SJCRH30 (cell line): ENCODE measurements at regions not wholly inside any gene's neighbourhood (a gene's known extent, or its start where the extent isn't known, plus 50 kb on each side); places are given as distances from the start of the nearest gene placed in this dataset.
"Not testable (repeated sequence)": the region's sequence is repeated elsewhere in the genome, so short reads cannot be mapped to it uniquely, and the experiment has no call there.

ENCODE experiments used
- DNase-seq, 2 experiments: peaks; one replicate each; pipeline ENCODE4 v3.0.0-alpha.2; 2015 to 2020
- H3K27ac ChIP-seq: fragments of 250-450 bp; sonication (Bioruptor Pico); 2 replicates; pipeline ENCODE4 v1.5.1; 2020; ENCODE audit warnings: mild to moderate bottlenecking, moderate library complexity
- H3K27me3 ChIP-seq: fragments of 250-450 bp; sonication (Bioruptor Pico); 2 replicates; pipeline ENCODE4 v1.5.1; 2020; ENCODE audit warnings: mild to moderate bottlenecking, moderate library complexity
- H3K36me3 ChIP-seq: fragments of 250-450 bp; sonication (Bioruptor Pico); 2 replicates; pipeline ENCODE4 v1.5.1; 2020; ENCODE audit warnings: mild to moderate bottlenecking, moderate library complexity
- H3K4me1 ChIP-seq: fragments of 250-450 bp; sonication (Bioruptor Pico); 2 replicates; pipeline ENCODE4 v1.5.1; 2020; ENCODE audit warnings: mild to moderate bottlenecking, moderate library complexity
- H3K4me3 ChIP-seq: fragments of 250-450 bp; sonication (Bioruptor Pico); 2 replicates; pipeline ENCODE4 v1.5.1; 2020; ENCODE audit warnings: mild to moderate bottlenecking, moderate library complexity
- H3K9me3 ChIP-seq: fragments of 250-450 bp; sonication (Bioruptor Pico); replicated peaks from 2 replicates; pipeline ENCODE4 v1.5.1; 2020; ENCODE audit warnings: mild to moderate bottlenecking, moderate library complexity

DNA sequence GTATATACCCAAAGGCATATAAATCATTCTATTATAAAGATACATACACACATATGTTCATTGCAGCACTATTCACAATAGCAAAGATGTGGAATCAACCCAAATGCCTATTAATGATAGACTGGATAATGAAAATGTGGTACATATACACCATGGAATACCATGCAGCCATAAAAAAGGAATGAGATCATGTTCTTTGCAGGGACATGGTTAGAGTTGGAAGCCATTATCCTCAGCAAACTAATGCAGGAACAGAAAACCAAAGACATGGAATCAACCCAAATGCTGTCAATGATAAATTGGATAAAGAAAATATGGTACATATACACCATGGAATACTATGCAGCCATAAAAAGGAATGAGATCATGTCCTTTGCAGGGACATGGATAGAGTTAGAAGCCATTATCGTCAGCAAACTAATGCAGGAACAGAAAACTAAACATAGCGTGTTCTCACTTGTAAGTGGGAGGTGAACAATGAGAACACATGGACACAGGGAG, 166.4 kb downstream of the TPBG start:
- H3K36me3 ChIP-seq, H3K27me3 ChIP-seq, H3K4me3 ChIP-seq, H3K4me1 ChIP-seq, DNase-seq, H3K27ac ChIP-seq, H3K9me3 ChIP-seq: not testable (repeated sequence)

DNA sequence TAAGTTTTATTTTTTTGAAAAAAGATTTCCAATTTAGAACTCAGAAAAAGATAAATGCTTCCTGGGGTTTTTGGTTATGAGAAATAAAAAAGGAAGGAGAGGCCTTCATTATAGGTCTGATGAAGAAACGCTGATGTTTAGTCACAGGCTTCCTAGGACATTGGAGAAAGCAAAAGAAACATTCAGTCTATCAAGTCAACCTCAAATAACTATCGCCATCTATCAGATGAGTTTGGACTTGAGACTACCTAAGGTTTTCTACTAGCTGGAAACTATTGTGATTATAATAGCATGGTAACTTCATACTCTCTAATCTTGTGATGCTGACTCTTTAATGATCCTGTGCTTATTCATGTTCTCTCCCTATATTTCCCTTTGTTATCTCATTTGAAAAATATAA, 171.3 kb downstream of the TPBG start:
- Histone ChIP-seq H3K36me3 (no peaks in the 10 kb centered on the region), H3K27me3 (no peaks in the 10 kb centered on the region)
- no peak for DNase-seq

DNA sequence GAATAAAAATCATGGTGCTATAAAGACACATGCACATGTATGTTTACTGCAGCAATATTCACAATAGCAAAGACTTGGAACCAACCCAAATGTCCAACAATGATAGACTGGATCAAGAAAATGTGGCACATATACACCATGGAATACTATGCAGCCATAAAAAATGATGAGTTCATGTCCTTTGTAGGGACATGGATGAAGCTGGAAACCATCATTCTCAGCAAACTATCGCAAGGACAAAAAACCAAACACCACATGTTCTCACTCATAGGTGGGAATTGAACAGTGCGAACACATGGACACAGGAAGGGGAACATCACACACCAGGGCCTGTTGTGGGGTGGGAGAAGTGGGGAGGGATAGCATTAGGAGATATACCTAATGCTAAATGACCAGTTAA, 185.9 kb downstream of the TPBG start:
- not testable (repeated sequence) for DNase-seq, H3K9me3 ChIP-seq, H3K4me1 ChIP-seq, H3K36me3 ChIP-seq, H3K27ac ChIP-seq, H3K4me3 ChIP-seq, H3K27me3 ChIP-seq

More for the DNA sequence above, 171.3 kb downstream of the TPBG start:
- Histone ChIP-seq H3K4me3 (no peak overlapping the region), H3K9me3 (no peaks in the 10 kb centered on the region; the same call in 1 of the 2 replicates), H3K4me1 (no peaks in the 10 kb centered on the region), H3K27ac (no peak overlapping the region)

DNA sequence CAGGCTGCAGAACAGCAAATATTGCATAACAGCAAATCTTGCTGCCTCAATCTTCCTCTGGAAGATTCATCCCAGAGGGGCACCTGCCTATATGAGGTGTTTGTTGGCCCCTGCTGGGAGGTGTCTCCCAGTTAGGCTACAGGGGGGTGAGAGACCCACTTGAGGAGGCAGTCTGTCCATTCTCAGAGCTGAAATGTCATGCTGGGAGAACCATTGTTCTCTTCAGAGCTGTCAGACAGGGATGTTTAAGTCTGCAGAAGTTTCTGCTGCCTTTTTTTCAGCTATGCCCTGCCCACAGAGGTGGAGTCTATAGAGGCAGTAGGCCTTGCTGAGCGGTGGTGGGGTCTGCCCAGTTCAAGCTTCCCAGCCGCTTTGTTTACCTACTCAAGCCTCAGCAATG, 187.7 kb downstream of the TPBG start:
- not testable (repeated sequence) for DNase-seq, H3K4me1 ChIP-seq, H3K36me3 ChIP-seq, H3K4me3 ChIP-seq, H3K9me3 ChIP-seq, H3K27me3 ChIP-seq, H3K27ac ChIP-seq

DNA sequence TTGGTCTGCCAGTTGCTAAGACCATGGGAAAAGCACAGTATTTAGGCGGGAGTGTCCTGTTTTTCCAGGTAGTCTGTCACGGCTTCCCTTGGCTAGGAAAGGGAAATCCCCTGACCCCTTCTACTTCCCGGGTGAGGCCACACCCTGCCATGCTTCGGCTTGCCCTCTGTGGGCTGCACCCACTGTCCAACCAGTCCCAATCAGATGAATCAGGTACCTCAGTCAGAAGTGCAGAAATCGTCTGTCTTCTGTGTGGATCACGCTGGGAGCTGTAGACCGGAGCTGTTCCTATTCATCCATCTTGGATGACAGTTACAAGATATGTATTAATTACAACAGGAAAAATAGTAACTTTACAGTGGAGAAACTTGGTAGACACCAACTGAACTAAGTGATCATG, 188.2 kb downstream of the TPBG start:
- H3K4me3 ChIP-seq = no peak overlapping the region
- H3K36me3 ChIP-seq = no peaks in the 10 kb centered on the region
- H3K9me3 ChIP-seq = 0 out of 2 replicates have a peak, but pooled peaks cover 3% of the 10 kb centered on the region
- H3K4me1 ChIP-seq = peaks cover 2% of the 10 kb centered on the region; the same call in 1 of the 2 replicates
- no peak for DNase-seq
- no peaks in the 10 kb centered on the region for H3K27me3 ChIP-seq
- no peak overlapping the region for H3K27ac ChIP-seq

DNA sequence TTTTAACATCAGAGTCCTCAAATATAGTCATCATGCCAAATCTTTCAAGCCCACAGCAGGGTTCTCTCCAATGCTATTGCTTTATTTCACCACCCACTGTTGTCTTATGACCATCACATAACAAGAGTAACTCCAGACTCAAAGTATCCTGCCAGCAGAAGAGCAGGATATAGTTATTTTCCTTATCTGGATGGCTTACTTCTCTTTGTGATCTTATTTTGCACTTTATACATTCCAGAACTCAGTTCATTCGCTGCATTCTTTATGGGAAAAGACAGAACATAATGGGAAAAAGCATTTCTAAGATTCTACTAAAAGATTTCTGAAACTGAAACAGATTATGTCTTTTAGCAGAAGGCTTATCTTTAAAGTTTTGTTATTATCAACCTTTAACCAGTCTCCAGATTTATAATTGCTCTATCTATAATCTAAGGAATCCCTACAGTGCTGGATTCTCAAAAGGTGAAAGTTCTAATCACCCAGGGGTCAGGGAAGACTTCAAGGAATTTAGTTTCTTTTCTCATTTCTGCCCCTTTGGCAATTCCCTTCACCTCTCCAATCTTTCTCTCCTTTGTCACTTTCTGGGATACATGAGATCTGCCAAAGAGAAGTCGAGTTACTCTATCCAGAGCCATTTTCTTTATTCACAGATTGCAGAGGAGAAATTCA, 190.4 kb downstream of the TPBG start:
- H3K4me3 ChIP-seq = no peak overlapping the region
- no peak for DNase-seq
- no peak overlapping the region for H3K27ac ChIP-seq
- peaks cover 2% of the 10 kb centered on the region; the same call in 1 of the 2 replicates for H3K4me1 ChIP-seq
- no peaks in the 10 kb centered on the region for H3K36me3 ChIP-seq
- H3K27me3 ChIP-seq = no peaks in the 10 kb centered on the region
- 0 out of 2 replicates have a peak, but pooled peaks cover 3% of the 10 kb centered on the region for H3K9me3 ChIP-seq

DNA sequence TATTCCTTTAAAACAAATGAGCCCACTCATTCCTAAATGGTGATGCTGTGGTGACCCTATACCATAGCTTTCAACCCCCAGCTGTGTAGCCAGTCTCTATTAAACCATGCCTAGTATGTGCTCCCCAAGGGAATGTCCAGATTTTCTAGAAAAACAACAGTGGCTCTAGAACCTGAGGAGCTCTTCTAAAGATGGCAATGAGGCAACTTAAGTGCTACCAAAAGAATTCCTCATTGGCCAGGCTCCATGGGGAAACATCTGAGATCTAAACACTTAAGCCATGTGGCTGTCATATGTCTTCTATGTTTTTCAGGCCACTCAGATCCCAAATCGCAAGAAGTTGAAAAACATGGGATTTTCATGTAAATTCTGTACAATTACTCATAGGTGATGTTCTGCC, 191.0 kb downstream of the TPBG start:
- no peaks in the 10 kb centered on the region for H3K36me3 ChIP-seq
- H3K4me3 ChIP-seq = no peak overlapping the region
- peaks cover 2% of the 10 kb centered on the region; the same call in 1 of the 2 replicates for H3K4me1 ChIP-seq
- H3K27ac ChIP-seq = no peak overlapping the region
- H3K27me3 ChIP-seq = no peaks in the 10 kb centered on the region
- no peak for DNase-seq
- H3K9me3 ChIP-seq = no peaks in the 10 kb centered on the region

DNA sequence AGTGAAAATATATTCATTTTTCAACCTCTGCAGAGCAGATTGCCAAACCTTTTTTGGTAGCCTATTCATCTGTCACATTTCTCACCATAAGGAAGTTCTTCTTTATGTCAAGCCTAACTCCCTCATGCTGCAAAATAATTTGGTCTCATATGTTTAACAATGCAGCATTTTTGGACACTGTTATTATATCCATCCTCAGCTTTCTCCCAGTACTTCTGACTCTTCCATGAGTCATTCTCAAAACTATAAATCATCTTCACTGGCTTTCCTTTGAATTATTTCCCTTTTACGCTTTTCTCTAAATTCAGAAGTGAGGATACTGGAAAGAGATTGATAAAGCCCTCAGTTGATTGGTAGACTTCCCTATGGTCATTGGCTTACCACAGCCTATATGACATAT, 192.2 kb downstream of the TPBG start:
- Histone ChIP-seq H3K27ac (no peak overlapping the region), H3K27me3 (no peaks in the 10 kb centered on the region), H3K4me3 (no peak overlapping the region), H3K9me3 (no peaks in the 10 kb centered on the region), H3K4me1 (peaks cover 2% of the 10 kb centered on the region; the same call in 1 of the 2 replicates), H3K36me3 (no peaks in the 10 kb centered on the region)
- no peak for DNase-seq

DNA sequence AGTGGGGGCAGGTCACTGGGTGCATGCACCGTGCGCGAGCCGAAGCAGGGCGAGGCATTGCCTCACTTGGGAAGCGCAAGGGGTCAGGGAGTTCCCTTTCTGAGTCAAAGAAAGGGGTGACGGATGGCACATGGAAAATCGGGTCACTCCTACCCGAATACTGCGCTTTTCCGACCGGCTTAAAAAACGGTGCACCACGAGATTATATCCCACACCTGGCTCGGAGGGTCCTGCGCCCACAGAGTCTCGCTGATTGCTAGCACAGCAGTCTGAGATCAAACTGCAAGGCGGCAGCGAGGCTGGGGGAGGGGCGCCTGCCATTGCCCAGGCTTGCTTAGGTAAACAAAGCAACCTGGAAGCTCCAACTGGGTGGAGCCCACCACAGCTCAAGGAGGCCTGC, 194.9 kb downstream of the TPBG start:
- H3K4me1 ChIP-seq, DNase-seq, H3K27me3 ChIP-seq, H3K27ac ChIP-seq, H3K36me3 ChIP-seq, H3K9me3 ChIP-seq, H3K4me3 ChIP-seq: not testable (repeated sequence)

DNA sequence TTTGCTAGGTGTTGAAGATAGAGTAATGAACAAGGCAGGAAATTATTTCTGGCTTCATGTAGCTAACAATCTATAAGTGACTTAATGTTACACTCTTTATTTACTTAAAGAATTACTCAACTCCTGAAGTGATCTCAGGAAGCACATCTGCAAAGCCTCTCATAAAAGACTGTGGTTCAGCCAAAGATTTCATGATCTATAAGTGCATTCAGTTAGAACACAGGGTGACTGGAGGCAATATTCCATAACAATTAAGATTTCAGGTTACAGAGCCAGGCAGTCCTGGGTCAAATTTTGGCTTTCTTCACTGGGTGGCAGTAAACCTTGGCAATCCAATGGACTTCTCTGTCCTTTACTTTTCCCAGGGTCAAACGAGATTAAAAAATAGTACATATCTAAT, 204.0 kb downstream of the TPBG start:
- Histone ChIP-seq H3K27me3 (no peaks in the 10 kb centered on the region), H3K9me3 (no peaks in the 10 kb centered on the region), H3K27ac (no peak overlapping the region), H3K4me3 (no peak overlapping the region), H3K36me3 (no peaks in the 10 kb centered on the region), H3K4me1 (peaks cover 35% of the 10 kb centered on the region)
- DNase-seq = peak in 1 of 2 experiments; percentile 11

DNA sequence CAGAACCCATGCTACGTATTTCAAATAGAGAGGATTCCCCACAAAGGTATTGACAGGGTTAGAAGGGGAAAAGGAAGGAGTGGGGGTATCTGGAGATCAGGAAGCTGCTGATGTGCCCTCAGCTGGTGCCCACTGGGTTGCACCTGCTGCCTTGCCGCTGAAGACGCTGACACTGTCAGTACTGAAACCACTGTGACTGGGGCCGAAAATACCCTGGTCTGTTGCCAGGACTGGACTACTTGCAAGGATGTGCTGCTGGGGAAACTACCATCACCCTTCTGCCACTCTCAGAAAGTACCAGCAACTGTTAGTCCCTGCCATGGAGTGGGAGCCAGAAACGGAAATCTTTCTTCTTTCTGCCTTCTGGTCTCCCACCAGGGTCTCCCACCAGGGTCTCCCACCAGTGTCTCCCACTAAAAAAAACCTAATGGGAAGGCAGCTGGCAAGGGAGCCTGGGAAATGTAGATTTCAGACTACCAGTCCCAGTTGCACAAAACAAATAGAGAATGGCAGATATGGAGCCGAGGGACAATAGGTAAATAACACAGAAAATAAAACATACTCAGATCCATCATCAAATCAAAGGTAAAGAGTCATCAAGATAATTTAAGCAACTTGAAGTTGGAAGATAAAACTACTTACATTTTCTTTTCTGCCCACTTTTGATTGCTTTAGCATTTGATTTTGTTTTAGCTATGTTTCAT, 204.8 kb downstream of the TPBG start:
- H3K4me1 ChIP-seq = peaks cover 43% of the 10 kb centered on the region
- no peaks in the 10 kb centered on the region for H3K27me3 ChIP-seq
- DNase-seq = peak; percentile 13 to 24
- H3K9me3 ChIP-seq = no peaks in the 10 kb centered on the region
- no peak overlapping the region for H3K4me3 ChIP-seq
- no peaks in the 10 kb centered on the region for H3K36me3 ChIP-seq
- no peak overlapping the region for H3K27ac ChIP-seq

DNA sequence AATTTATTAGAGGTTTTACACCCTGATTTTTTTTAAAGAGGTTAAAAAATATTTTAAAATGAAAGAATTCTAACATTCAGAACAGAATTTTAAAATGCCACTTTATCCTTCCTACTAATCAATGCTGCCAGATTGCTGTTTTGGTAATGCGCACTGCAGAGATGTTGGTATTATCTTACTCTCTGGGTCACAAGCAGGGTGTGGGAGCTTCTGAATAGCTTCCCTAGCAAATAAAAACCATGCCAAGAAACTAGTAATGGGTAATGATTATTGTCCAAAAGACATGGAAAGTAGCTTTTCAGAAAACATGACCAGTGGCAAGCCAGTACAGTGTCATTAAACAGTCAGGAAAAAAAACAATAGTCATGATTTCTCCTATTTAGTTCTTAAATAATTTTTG, 205.4 kb downstream of the TPBG start:
- H3K4me1 ChIP-seq = peaks cover 48% of the 10 kb centered on the region
- no peaks in the 10 kb centered on the region for H3K36me3 ChIP-seq
- H3K4me3 ChIP-seq = no peak overlapping the region
- peak overlapping the region; percentile 61; the same call in 1 of the 2 replicates for H3K27ac ChIP-seq
- no peaks in the 10 kb centered on the region for H3K27me3 ChIP-seq
- H3K9me3 ChIP-seq = no peaks in the 10 kb centered on the region
- DNase-seq = no peak

DNA sequence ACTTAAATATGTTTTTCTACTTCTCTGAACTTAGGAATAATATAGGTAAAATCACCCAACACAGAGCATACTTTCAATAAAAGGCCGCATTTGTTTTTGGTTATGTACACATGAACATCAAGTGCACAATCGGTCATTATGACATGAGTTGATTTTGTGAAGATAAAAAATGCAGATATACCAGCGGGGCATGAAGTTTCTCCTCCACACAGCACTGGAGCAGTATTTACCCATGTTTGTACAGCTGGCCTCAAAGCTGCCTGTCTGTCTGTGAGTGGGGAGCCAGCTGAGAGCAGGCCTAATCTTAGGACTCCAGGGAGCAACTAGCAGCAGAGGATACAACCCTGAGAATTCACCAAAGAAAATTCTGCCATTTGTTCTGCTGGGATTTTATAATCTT, 206.5 kb downstream of the TPBG start:
- Histone ChIP-seq H3K9me3 (no peaks in the 10 kb centered on the region), H3K36me3 (no peaks in the 10 kb centered on the region), H3K4me1 (peaks cover 48% of the 10 kb centered on the region), H3K27me3 (no peaks in the 10 kb centered on the region), H3K4me3 (peak overlapping the region; percentile 6; the same call in 1 of the 2 replicates), H3K27ac (peak overlapping the region; percentile 61)
- peak; percentile 84 to 89 for DNase-seq

DNA sequence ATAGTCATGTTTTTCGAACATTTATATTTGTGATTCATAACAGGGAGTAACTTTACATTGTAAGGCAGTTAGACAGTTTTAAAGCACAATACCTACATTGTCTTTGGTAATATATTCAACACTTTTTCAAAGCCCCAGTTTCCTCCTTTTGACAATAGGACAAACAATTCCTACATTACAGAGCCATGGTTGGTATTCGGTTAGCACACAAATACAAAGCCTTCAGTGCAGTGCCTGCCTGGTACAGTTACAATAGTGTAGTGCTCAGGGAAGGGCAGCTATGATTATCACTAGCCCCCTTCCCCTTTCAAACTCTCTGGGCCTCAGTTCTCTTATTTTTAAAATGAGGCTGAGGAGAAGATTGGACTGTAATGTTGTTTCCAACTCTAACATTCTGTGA, 207.8 kb downstream of the TPBG start:
- Histone ChIP-seq H3K36me3 (no peaks in the 10 kb centered on the region), H3K9me3 (peaks cover 5% of the 10 kb centered on the region), H3K4me1 (peaks cover 48% of the 10 kb centered on the region), H3K27ac (no peak overlapping the region), H3K4me3 (no peak overlapping the region), H3K27me3 (no peaks in the 10 kb centered on the region)
- DNase-seq = no peak

DNA sequence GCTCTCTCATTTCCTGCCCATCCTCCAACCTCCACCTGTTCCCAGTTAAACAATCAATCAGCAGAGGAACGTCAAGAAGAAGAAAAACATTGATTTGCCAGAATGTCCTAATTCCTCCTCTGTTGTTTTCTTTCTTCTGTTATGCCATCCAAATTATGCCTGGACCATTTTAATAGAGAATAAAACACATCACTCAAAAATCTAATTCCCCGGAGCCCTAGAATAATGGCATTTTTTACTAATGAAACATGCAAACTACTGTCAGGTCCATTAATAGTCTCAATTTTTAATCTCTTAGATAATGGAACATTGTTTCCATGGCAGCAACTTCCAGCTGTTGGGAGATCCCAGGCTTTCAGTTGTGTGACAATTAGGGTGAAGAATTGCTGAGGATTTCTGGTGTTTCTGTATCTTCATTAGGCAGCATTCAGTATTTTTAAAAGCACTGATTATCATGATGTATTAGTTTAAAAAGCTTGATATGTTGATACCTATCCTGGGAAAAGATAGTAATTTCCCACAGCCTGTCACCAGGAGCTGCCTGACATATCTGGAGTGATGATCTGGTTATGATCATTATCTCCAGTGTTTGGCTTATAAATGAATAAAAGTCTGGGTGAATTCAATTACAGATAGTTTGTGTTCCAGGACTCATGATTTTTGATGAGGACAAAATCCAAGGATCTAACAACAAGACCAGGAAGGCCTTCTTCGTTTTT, 209.8 kb downstream of the TPBG start:
- Histone ChIP-seq H3K36me3 (no peaks in the 10 kb centered on the region), H3K27me3 (no peaks in the 10 kb centered on the region), H3K4me1 (peaks cover 43% of the 10 kb centered on the region), H3K27ac (no peak overlapping the region), H3K4me3 (no peak overlapping the region), H3K9me3 (peaks cover 9% of the 10 kb centered on the region)
- DNase-seq = peak in 1 of 2 experiments; percentile 25
